CMK (cell line): ENCODE measurements at regions not wholly inside any gene's neighbourhood (a gene's known extent, or its start where the extent isn't known, plus 50 kb on each side); places are given as distances from the start of the nearest gene placed in this dataset.
A peak's percentile ranks its signal among the peaks of the same experiment; 100 is the strongest.

ENCODE experiments used
- DNase-seq: peaks from one replicate; pipeline ENCODE4 v3.0.0-alpha.2; 2010; ENCODE audit warnings: low read depth

DNA sequence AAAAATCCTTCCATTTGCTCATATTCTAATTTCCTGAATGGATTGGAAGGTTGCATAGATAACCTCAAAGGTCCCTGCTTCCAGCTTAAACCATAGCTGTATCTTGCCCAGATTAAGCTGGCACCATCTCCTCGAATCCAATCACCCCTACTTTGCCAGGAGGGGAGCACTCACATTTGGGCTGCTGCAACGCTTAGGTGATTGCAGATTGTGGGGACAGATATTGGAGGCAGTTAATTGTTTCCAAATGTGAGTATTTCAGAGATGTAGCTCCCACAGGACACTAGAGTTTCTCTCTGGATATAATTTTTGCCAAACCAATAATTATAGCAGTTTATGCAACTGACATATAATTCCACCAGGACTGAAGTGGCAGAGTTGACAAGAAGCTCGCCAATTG lies 53.5 kb upstream of the ACSL1 start:
- no peak for DNase-seq

DNA sequence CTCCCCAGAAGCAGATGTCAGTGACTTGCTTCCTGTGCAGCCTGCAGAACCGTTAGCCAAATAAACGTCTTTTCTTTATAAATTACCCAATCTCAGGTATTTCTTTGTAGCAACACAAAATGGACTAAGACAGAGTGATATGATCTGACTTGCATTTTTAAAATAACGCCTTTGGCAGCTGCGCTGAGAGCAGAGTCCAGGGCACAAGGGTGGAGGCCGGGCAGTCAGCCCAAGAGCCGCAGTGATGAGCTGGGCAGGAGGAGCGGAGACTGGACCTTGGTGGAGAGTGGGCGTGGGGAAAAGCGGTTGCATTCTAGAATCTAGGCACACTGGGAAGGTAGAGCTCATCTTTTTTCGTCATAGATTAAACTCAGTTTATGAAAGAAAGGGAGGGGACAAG lies 56.5 kb upstream of the ACSL1 start:
- no peak for DNase-seq

DNA sequence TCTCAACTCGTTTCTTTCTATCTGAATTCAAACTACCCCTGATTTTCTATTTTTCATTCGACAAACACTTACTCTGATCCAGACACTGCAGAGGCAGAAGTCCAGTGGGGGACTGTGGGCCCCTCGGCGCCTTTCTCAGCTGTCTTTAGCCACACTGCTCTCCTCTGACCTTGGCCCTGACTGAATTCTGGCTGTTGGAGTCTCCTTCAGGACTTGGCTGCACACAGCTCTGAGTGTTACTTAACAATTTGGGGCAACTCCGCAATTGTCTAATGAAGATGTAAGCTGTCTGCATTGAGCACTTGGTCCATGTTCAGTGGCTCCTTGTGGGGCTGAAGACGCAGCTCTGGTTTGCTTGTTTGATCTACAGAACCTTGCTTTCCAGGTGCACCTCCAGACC lies 57.3 kb upstream of the ACSL1 start:
- no peak for DNase-seq

DNA sequence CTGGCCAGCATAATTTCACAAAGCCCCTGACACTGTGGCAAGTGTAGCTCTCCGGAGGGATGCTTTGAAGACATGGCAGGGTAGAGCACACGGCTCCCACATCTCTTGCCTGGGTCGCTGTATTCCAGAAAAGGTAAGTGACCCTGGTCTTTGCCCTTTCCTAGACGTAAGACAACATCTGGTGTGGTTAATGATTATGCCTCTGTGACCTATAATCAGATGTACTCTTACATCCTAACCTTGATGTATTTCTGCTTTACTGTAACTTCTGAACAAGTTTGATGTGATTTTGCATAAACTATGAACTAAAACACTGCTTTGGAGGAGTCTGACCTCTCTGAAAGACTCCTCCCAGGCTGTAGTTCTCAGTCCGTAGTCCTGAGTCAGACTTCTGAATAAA lies 59.1 kb upstream of the ACSL1 start:
- no peak for DNase-seq

DNA sequence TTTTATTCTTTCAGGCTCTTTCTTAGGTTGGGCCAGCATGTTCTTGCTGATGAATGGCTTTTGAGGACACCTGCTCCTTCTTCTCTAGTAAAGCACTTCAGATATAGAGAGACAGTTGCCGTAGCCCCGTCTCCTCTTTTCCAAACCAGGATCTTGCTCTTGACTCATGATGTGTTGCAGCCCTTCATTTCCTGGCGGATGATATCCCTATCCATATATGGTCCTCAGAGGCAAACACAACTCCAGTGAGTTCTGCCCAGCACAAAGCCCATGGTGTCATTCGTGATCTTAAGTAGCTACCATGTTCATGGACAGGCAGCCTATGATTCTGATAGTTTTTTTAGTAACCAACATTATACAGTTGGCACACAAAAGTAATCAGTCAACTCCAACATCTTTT lies 59.8 kb upstream of the ACSL1 start:
- DNase-seq: no peak

DNA sequence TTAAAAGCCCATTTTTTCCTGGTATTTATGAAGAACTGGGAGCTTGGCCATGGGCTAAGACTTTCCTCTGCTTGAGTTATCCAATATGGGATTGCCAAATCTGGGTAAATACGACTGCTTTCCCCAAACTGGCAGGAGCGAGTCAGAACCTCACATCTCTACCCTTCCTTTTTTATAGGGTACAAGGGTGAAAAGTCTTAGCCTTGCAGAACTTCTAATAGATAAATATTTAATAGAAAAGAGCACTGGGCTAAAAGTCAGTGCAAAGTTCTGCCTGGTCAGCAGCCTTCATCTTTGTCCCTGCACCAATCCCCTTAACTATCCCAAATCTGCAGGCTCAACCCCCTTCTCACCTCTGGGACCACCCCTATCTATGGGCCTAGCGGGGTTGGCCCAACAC lies 61.6 kb upstream of the ACSL1 start:
- no peak for DNase-seq

DNA sequence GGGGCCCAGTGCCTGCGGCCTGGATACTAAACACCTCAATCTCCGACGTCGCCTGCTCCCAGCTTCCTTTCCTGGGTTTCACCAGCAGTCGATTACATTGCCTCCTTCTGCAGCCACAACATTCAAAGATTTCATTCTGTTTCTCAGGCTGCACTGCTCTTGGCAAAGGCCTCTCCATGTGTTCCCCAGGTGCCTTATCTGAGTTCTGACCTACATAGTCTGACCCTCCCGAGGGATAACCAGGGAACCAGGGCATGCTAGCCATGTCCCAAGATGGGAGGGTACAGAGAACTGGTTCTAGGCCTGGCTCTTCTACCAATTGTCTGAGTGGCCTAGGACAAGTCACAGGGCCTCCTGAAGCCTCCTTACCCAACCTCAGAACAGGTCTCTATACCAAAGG lies 62.2 kb upstream of the ACSL1 start:
- no peak for DNase-seq

DNA sequence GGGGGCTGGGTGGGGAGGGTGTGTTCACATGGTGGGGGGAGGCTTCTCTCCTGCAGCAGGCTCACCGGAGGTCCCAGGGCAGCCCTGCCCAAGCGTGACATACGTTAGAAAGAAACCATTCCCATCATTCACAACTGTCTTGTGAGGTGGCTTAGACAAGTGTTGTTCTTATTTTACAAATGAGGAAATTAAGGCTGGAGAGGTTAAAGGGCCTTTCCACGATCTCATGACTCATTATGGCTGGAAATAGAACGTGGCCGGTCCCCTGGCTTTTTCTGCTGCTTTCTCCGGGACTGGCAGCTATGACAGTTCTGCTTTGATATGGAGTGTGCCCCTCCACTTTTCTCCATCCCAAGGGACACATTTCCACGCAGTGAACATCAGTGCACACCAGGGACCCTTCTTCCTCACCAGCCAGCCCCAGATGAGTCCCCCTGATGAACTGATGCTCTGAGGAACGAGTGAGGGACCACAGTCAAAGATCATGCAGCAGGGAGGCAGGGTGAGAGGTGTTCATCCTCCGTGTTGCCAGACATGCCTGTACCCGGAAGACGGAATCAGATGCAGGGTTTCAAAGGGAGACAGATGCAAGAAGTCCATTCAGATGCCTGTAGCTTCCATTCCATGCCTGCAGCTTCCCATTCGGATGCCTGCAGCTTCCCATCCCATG lies 64.0 kb upstream of the ACSL1 start:
- no peak for DNase-seq

DNA sequence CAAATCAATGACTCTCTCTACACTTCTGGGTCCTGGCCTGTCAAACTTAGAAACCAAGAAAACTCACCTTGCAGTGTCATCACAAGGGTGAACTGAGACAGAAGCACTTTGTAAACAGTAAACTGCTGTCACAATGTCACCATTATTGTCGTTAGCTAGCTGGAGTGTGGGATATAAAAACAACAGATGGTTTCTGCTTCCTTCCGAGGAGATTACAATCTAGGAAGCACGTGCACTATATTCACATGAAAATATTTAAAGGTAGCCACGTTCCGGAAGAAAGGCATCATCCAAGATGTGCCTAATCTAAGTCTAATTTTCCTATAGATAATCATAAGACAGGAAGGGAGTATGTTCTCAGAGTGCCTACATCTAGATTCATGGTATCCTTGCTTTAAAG lies 64.7 kb upstream of the ACSL1 start:
- no peak for DNase-seq

DNA sequence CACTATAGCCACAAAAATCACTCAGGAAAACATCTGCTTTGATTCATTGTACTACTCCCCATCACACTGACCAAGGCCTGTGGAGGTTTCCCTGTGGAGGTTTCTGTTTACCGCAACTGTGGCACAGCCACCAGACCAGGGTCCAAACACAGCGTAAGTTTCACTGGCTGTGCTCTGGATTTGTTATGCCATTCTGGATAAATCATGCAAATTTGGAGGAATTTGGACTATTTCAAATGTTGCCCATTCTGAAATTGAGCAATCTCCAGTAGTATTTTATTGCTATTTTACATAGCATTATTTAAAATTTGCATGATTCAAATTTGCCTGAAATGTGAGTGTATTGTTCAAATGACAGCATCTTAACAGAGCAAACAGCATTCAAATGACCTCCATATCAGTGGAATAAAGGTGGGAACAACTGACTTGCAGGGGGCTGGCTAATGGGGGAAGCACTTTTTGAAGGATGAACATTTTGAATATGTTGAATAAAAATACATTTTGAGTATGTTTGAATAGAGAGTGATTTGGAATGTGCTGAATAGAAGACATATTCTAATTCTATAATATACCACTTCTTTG lies 66.1 kb upstream of the ACSL1 start:
- no peak for DNase-seq

DNA sequence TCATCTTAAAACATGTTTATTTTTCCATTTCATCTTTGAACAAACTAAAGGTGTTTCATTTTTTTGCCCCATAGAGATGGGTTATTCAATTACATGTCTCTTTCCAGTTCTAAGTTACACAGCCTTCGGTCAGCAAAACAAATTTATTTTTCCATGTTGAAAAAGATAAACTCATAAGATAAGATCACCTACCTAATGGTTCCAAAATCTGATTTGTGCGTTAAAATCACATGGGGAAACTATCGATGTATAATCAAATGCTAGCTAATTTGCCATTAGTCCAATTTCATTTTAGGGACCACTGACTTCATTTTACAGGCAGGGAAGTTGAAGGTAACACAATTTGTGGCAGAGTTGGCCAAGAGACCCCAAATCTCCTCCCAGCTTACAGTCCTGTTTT lies 67.2 kb upstream of the ACSL1 start:
- DNase-seq: no peak

DNA sequence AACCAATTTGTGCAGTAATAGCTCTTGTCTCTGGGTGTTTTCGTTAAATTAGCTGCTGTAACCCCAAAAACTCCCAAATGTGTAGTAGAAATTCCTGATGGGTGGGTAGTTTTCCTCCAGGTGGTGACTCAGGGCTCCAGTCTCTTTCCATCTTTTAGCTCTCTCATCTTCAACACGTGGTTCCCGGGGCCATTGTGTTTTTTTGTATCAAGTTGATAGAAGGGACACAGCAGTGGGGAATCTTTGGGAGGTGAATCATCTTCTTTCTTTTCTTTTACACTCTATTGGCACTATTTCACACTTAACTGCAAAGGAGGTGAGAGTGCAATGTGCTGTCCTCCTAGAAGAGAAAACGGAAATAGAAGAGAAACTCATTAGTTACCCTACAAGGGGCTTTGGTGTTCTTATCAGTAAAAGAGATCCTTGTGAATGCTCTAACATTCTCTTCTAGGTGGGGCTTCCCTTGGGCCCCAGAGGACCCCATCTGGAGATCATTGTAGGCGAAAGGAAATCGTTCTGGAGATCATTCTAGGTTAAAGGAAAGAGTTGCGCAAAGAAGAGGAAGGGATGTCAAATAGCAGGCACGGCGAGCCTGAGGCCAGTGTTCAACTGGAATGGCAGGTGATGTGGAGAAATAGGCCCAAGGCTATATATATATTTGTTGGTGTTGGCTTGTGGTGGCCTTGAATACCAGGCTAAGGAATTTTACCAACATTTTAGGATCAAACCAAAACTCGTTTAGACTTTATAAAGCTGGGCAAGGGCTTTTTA lies 68.2 kb upstream of the ACSL1 start:
- DNase-seq: no peak

DNA sequence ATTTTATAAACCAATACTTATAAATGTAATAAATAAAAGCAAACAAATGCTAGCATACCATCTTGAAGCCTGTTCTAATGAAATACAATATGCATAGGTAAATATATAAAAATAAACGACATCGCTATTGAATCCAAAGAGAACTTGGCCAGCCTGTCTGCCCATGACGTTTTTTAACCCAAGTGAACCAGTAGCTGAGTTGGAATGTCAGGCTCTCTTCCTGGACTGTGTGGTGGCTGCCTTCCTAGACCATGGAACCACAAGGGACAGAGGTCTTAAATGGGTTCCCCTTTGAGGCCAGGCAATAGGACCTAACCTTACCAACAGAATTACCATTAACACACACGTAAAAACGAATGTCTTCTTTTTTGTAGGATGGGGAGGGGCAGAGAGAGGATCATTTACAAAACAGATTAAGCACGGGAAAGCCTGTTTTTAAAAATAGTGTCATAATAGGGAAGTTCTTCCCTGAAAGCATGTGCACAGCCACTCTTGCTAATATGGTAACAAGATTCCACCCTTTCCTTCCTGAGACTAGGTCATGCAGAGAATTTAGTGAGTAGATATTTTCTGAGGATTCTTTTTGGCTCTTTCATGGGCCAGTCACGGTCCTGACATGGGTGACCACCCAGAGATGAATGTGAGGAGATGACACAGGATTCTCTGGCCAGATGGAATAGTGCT lies 69.4 kb upstream of the ACSL1 start:
- DNase-seq: no peak

DNA sequence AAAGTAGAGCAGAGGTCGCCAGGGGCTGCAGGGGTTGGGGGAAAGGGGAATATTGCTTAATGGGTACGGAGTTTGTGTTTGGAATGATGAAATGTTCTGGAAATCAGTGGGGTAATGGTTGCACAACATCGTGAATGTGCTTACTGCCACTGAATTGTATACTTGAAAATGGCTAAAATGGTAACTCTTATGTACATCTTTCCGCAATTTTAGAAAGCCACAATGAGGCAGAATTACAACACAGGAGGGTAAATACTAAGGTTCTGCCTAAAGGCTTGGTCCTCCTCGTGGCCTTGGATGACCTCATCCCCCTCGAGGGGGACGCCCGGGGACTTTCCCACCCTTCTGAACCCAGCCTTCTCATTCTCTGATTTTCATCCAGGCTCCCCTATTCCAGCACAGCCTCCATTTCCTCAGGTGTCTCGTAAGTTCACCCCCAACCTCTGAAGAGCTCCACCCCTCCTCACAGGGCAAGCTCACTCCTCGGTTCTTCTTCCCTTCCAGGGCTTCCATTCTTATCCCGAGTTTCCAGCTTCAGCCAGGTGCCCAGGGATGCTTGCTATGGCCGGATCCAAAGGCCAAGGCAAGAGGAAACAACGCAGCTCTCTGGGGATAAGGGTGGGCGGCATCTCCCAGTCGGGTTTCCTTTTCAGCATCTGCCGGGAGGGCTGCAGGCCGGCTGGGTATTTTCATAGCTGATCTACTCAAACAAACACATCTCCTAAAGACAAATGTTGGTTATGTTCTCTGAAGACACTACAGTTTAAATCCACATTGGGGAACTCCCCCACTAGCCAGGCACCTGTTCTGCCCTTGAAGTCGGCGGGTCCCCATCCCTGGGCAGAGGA lies 71.3 kb upstream of the ACSL1 start:
- DNase-seq: no peak

DNA sequence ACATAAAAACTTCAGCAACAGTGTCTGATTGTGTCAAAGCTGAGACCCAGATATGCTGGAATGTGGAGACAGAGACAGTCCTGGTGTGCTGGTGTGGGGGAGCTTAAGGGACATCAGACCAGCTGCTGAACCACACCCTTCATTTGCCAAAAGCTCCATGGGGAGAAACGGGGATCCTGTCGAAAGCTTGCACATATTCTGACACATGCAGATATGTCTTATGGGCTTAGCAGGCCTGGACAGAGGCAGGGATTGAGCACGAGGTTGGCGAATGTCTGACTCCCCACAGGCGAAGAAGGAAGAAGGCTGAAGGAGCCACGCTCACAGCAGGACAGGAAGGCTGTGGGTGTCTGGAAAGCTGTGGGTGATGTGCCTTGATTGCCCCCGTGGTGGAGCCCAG lies 72.1 kb upstream of the ACSL1 start:
- no peak for DNase-seq

DNA sequence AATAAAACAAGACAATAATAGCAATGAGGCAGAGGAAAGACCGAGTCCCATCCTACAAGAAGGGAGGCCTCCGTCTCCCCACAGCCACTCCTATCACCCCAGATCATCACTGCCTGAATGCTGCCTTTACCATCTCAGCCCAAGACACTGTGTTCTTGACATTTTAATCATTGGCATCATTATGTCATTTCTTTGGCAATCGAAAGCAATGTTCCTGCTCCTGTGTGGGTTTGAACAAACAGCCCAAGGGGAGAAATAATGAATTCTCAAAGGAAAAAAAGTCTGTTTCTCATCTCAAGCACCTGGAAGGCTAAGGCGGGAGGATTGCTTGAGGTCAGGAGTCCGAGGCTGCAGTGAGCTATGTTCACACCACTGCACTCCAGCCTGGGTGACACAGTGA lies 73.0 kb upstream of the ACSL1 start:
- no peak for DNase-seq

DNA sequence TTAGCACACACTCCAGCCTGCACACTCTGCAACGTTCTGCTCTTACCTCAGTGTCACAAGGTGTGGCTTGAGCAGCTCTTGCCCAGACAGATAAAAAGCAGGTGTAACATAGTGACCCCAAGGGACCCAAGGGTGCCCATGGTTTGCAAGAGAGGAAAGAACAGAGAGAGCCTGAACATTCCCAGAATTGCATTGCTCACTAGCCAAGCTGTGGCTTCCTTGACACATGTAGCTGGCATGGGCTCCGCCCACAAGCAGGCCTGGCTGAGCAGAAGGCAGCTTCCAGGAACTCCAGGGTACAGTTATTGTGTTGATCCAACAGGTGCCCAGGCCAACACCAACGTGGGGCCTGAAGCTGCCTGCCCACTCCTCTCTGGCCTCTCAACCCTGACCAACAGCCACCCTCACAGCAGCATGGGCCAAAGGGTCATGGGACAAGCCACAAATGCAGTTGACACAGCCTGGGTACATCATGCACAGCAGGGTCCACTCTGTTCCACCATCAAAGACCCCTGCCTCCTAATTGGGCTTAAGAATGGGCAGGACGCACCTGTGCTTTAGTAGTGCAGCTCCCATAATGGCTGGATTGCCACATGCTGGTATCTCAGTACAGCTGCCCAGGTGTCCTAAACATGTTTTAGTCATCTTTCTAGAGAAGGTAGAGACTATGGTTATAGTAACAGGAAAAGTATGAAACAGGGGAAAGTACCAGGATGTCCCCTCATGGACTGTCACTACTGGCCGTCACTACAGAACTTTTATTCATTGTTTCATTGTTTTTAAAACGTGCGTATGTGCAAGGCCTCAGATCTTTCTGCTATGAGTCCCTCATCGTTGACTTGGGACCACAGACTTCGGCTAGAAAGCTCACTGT lies 73.7 kb upstream of the ACSL1 start:
- DNase-seq: peak; percentile 7

DNA sequence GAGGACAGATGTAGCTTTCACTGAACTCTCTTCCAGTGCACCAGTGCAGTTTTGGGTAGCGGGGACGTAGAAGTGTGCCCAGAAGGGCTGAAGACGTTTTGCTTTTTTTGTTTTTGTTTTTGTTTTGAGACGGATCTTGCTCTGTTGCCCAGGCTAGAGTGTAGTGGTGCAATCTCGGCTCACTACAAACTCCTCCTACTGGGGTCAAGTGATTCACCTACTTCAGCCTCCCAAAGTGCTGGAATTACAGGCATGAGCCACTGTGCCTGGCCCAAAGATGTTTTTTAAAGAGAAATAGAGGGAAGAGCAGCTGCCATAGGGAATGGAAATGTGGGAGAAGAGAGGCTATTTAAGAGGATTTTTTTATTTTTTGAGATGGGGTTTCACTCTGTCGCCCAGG lies 74.4 kb upstream of the ACSL1 start:
- no peak for DNase-seq

DNA sequence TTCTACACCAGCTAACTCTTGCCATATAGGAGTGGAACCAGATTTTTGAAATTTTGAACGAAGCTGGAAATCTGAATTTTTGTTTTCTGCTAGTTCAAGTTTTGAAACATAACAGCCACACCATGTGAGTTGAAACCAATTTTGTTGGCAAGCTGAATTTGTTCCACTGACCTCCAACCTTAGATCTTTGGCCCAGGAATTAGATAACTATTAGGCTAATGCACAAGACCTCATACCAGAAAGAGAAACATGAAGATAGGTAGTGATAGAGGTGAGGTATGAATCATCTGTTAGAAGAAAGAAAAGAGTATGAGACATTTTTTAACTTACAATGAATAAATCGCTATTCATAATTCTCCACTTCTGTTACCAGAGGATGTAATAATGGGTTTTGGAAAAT lies 76.8 kb upstream of the ACSL1 start:
- no peak for DNase-seq

DNA sequence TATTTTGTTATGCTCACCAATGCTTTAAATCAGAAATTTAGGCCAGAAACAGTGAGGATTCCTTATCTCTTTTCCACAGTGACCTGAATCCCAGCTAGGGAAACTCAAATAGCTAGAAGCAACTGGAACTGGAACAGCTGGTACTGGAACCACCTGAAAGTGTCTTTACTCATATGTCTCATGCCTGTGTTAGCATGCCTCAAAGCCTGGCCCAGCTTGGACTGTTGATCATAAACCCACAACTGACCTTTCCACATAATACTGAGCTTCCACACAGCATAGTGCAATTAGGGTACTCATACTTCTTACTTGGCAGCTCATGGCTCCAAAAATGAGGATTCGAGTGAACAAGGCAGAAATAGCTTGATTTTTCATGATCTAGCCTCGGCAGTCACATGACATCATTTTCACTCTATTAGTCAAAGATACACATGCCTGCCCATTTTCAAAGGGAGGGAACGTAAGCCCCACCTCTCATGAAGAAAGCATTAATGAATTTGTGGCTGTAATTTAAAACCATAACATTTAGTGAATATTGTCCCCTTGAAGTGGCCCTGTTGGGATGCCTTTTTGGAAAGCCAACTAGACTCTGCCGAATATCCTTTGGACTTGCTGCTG lies 80.8 kb upstream of the ACSL1 start:
- DNase-seq: no peak

DNA sequence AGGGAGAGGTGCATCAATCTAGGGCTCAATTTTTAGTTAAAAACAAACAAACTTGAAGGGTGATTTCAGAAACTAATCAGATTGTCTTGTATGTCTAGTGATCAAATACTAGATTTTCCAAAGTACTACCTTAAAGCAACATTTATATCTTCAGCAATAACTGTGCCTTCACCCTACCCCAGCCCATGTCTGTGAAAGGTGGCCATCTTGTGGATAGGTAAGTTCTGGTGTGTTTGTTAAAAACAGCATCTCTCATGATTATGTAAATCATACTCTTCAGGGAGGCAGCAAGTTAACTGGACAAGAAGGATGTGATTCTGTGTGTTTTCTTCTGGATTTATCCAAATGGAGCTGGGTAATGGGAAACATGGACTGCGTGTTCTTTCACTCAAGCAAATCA lies 81.4 kb upstream of the ACSL1 start:
- no peak for DNase-seq
